DND-41 (cell line): ENCODE measurements at regions not wholly inside any gene's neighbourhood (a gene's known extent, or its start where the extent isn't known, plus 50 kb on each side); places are given as distances from the start of the nearest gene placed in this dataset.

Experiments used
- CTCF ChIP-seq: IDR thresholded peaks from 2 replicates; pipeline ENCODE4 v1.5.1; 2012; ENCODE audit warnings: borderline replicate concordance, low read length, moderate library complexity, mild to moderate bottlenecking; ENCODE audit not compliant: poor library complexity, severe bottlenecking; ENCODE audit errors: extremely low read depth
- EZH2 ChIP-seq: IDR thresholded peaks from 3 replicates; pipeline ENCODE4 v1.6.1; 2012; ENCODE audit warnings: borderline replicate concordance, low read depth, mild to moderate bottlenecking, moderate library complexity, low read length, inconsistent platforms; ENCODE audit not compliant: severe bottlenecking

- no peak for TF ChIP-seq CTCF
- TF ChIP-seq EZH2 = no peak
These were observed 144.1 kb downstream of the CDC42EP3 start for GRCh38 chr2:37527361-37527760.
